K562 (cell line): ENCODE measurements at regions not wholly inside any gene's neighbourhood (a gene's known extent, or its start where the extent isn't known, plus 50 kb on each side); places are given as distances from the start of the nearest gene placed in this dataset.

Experiments used
- ATAC-seq: fragments of 200-7000 bp; cut with Tn5 transposase; 3 replicates; pipeline ENCODE4 v1.9.1; 2020; ENCODE audit warnings: moderate library complexity
- BruUV-seq: library from RNA; stranded (reverse); fragments of 400-500 nt; replicated peaks from 2 replicates; lab custom pipeline; 2021; lab: Mats Ljungman, UMichigan
- CTCF ChIA-PET: fragments of 300-600 bp; formaldehyde crosslinking; extraction: SDS; loops from one replicate; lab custom pipeline; 2021; ENCODE audit warnings: low intra/inter-chr PET ratio; lab: Yijun Ruan, JAX
- POLR2A ChIA-PET: fragments of 300-600, 350-650 bp; sonication (Branson Sonifier 250); formaldehyde crosslinking; extraction: SDS; loops from one replicate; lab custom pipeline; 2021; ENCODE audit warnings: antibody characterized with exemption, inconsistent platforms; lab: Yijun Ruan, JAX
- DNase-seq, 4 experiments: peaks; one replicate each; pipeline versions ENCODE4 v3.0.0 to v3.0.0-alpha.2; 2011 to 2018; ENCODE audit warnings: low spot score in 3 of 4, mixed read lengths in 3 of 4; ENCODE audit errors: extremely low read depth in 1 of 4
- FAIRE-seq: peaks from 2 replicates; lab custom pipeline; 2011; peaks lifted over from hg19 to GRCh38; lab: Jason Lieb, UNC
- H2AFZ ChIP-seq: 2 replicates; pipeline ENCODE4 v1.6.0; 2011; ENCODE audit warnings: low read depth, low read length, control low read depth, inconsistent platforms
- H3K27ac ChIP-seq: fragments of 200-600 bp; 3 replicates; pipeline ENCODE4 v1.8.0; 2011; ENCODE audit warnings: low read depth, mild to moderate bottlenecking, control low read depth, inconsistent platforms, low read length, moderate library complexity, mixed read lengths; ENCODE audit errors: extremely low read depth
- H3K27me3 ChIP-seq, 2 experiments: fragments of 300-600 bp in 1 of 2; 2 replicates in 1 of 2; 3 replicates in 1 of 2; pipeline versions ENCODE4 v1.6.0 to v1.8.0; 2011; ENCODE audit warnings: inconsistent platforms in 2 of 2, low read length in 2 of 2, mild to moderate bottlenecking in 1 of 2, mixed read lengths in 1 of 2, moderate library complexity in 1 of 2; ENCODE audit not compliant: control insufficient read depth in 2 of 2, insufficient read depth in 2 of 2
- H3K36me3 ChIP-seq: fragments of 300-600 bp; 3 replicates; pipeline ENCODE4 v1.8.0; 2011; ENCODE audit warnings: mild to moderate bottlenecking, low read length, inconsistent platforms; ENCODE audit not compliant: control insufficient read depth, insufficient read depth
- H3K4me1 ChIP-seq, 2 experiments: fragments of 200-600 bp in 1 of 2; replicated peaks in 1 of 2; 2 replicates in 1 of 2; 3 replicates in 1 of 2; pipeline versions ENCODE4 v1.5.1 to v1.8.0; 2011; ENCODE audit warnings: inconsistent platforms in 2 of 2, low read length in 2 of 2, mild to moderate bottlenecking in 1 of 2, mixed read lengths in 1 of 2, moderate library complexity in 1 of 2; ENCODE audit not compliant: control insufficient read depth in 2 of 2, insufficient read depth in 2 of 2
- H3K4me2 ChIP-seq: 2 replicates; pipeline ENCODE4 v1.6.1; 2011; ENCODE audit warnings: low read length, control low read depth, inconsistent platforms, mixed read lengths; ENCODE audit not compliant: insufficient read depth
- H3K4me3 ChIP-seq: fragments of 200-600 bp; sonication (generic), shearing (Covaris generic); 2 replicates; pipeline ENCODE4 v1.5.1; 2016; ENCODE audit warnings: control low read depth, inconsistent platforms
- H3K79me2 ChIP-seq: fragments of 200-600 bp; 3 replicates; pipeline ENCODE4 v1.8.0; 2011; ENCODE audit warnings: low read length, inconsistent platforms; ENCODE audit not compliant: control insufficient read depth, insufficient read depth
- H3K9ac ChIP-seq, 2 experiments: 2 replicates each; pipeline versions ENCODE4 v1.6.0 to v1.6.1; 2011; ENCODE audit warnings: low read depth in 2 of 2, low read length in 2 of 2, control low read depth in 1 of 2, inconsistent platforms in 1 of 2, mild to moderate bottlenecking in 1 of 2, mixed read lengths in 1 of 2; ENCODE audit not compliant: insufficient read depth in 1 of 2
- H3K9me1 ChIP-seq: one replicate; pipeline ENCODE4 v1.6.0; 2011; ENCODE audit warnings: inconsistent platforms, mild to moderate bottlenecking, low read length, moderate library complexity; ENCODE audit not compliant: control insufficient read depth, insufficient read depth
- H3K9me3 ChIP-seq: replicated peaks from 2 replicates; pipeline ENCODE4 v1.5.1; 2011; ENCODE audit warnings: low read depth, low read length, inconsistent platforms; ENCODE audit not compliant: control insufficient read depth, insufficient read depth
- H4K20me1 ChIP-seq: replicated peaks from 2 replicates; pipeline ENCODE4 v1.6.1; 2011; ENCODE audit warnings: low read length, inconsistent platforms, mixed read lengths; ENCODE audit not compliant: control insufficient read depth, insufficient read depth
- BMI1 ChIP-seq: fragments of 150-350 bp; IDR thresholded peaks from 2 replicates; pipeline ENCODE4 v1.6.1; 2014; ENCODE audit warnings: low read length
- MIER1 ChIP-seq: fragments of 450-650 bp; IDR thresholded peaks from 2 replicates; pipeline ENCODE4 v1.6.1; 2016; ENCODE audit warnings: antibody characterized with exemption, mild to moderate bottlenecking, low read depth
- NR2C1 ChIP-seq, 2 experiments: fragments of 450-650 bp; IDR thresholded peaks; 2 replicates each; pipeline ENCODE4 v1.6.1; 2017; ENCODE audit warnings: mild to moderate bottlenecking in 2 of 2, antibody characterized with exemption in 1 of 2, inconsistent platforms in 1 of 2, missing compliant biosample characterization in 1 of 2, missing genetic modification characterization in 1 of 2
- NR4A1 ChIP-seq, 2 experiments: fragments of 250-450 bp in 1 of 2; fragments of 450-650 bp in 1 of 2; sonication (Bioruptor Pico) in 1 of 2; IDR thresholded peaks; 2 replicates each; pipeline versions ENCODE4 v1.4.0 to v1.6.1; 2016 to 2020; ENCODE audit warnings: mild to moderate bottlenecking in 2 of 2, missing compliant biosample characterization in 1 of 2, missing genetic modification characterization in 1 of 2, moderate library complexity in 1 of 2
- POLR3G ChIP-seq: IDR thresholded peaks from 2 replicates; pipeline ENCODE4 v1.6.1; 2011; ENCODE audit not compliant: insufficient read length, insufficient replicate concordance; ENCODE audit errors: extremely low read depth
- PRPF4 ChIP-seq: fragments of 200-400 bp; formaldehyde crosslinking; IDR thresholded peaks from one replicate; pipeline ENCODE4 v1.6.1; 2017; ENCODE audit warnings: low read length, low read depth, mild to moderate bottlenecking; ENCODE audit not compliant: insufficient read depth, poor library complexity, severe bottlenecking
- RAD21 ChIP-seq, 2 experiments: fragments of 250-450 bp in 1 of 2; fragments of 450-650 bp in 1 of 2; sonication (Bioruptor Pico) in 1 of 2; formaldehyde crosslinking in 1 of 2; IDR thresholded peaks in 1 of 2; conservative IDR thresholded peaks in 1 of 2; 2 replicates each; pipeline versions ENCODE4 v1.4.0 to v1.8.0; 2020 to 2022; ENCODE audit warnings: mild to moderate bottlenecking in 2 of 2, moderate library complexity in 1 of 2
- SMAD3 ChIP-seq: fragments of 450-650 bp; formaldehyde crosslinking; conservative IDR thresholded peaks from 2 replicates; pipeline ENCODE4 v1.4.0; 2020; ENCODE audit warnings: mild to moderate bottlenecking
- SREBF2 ChIP-seq: sonication (generic); formaldehyde crosslinking; IDR thresholded peaks from 2 replicates; pipeline ENCODE4 v1.4.0; 2020; ENCODE audit warnings: mild to moderate bottlenecking, missing genetic modification reagents
- WGBS: fragments of 100-300 bp; shearing (Covaris generic); methylation state at CpG from one replicate; pipeline ENCODE4 v1.1.6; 2016; ENCODE audit warnings: low coverage, mixed read lengths; ENCODE audit not compliant: insufficient coverage; ENCODE audit errors: missing lambda C conversion rate; 5-methylcytosine and 5-hydroxymethylcytosine counted together
- in situ Hi-C: fragments of 300-500 bp; cut with MboI; formaldehyde crosslinking; loops from 4 replicates; pipeline ENCODE4 v1.15.0; 2018; ENCODE audit warnings: inconsistent platforms, mixed read lengths
- intact Hi-C: fragments of 100-400 bp; cut with micrococcal nuclease; formaldehyde crosslinking; loops from 2 replicates; pipeline ENCODE4 v1.14.2; 2022
- TF ChIP-seq, protein P1 (sequence below): fragments of 450-650 bp; formaldehyde crosslinking; IDR thresholded peaks from 2 replicates; pipeline ENCODE4 v1.4.0; 2020; ENCODE audit warnings: mild to moderate bottlenecking, moderate library complexity
- TF ChIP-seq, protein P2 (sequence below): fragments of 450-650 bp; IDR thresholded peaks from 2 replicates; pipeline ENCODE4 v1.6.1; 2016; ENCODE audit warnings: low read depth, mild to moderate bottlenecking, moderate library complexity
- TF ChIP-seq, protein P3 (sequence below): sonication (generic); formaldehyde crosslinking; IDR thresholded peaks from 2 replicates; pipeline ENCODE4 v1.8.0; 2022; ENCODE audit warnings: missing genetic modification reagents, mild to moderate bottlenecking, borderline replicate concordance
- TF ChIP-seq, protein P4 (sequence below), 3 experiments: fragments of 200-800 bp in 1 of 3; fragments of 250-450 bp in 1 of 3; fragments of 450-650 bp in 1 of 3; sonication (Bioruptor Pico) in 1 of 3; sonication (Bioruptor generic) in 1 of 3; formaldehyde crosslinking in 1 of 3; IDR thresholded peaks; 2 replicates each; pipeline versions ENCODE4 v1.6.1 to v1.8.0; 2016 to 2022; ENCODE audit warnings: mild to moderate bottlenecking in 2 of 3, missing genetic modification characterization in 2 of 3, missing compliant biosample characterization in 1 of 3, moderate library complexity in 1 of 3

DNA sequence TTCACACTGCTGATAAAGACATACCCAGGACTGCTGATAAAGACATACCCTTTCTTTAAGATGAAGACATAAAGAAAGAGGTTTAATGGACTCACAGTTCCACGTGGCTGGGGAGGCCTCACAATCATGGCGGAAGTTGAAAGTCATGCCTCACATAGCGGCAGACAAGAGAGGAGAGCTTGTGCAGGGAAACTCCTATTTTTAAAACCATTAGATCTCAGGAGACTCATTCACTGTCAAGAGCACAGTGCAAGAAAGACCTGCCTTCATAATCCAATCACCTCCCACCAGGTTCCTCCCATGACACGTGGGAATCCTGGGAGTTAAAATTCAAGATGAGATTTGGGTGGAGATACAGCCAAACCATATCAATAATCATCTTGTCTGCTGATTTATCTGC lies 278.1 kb downstream of the SLC6A15 start (continued):
- TF ChIP-seq, protein P1, sequence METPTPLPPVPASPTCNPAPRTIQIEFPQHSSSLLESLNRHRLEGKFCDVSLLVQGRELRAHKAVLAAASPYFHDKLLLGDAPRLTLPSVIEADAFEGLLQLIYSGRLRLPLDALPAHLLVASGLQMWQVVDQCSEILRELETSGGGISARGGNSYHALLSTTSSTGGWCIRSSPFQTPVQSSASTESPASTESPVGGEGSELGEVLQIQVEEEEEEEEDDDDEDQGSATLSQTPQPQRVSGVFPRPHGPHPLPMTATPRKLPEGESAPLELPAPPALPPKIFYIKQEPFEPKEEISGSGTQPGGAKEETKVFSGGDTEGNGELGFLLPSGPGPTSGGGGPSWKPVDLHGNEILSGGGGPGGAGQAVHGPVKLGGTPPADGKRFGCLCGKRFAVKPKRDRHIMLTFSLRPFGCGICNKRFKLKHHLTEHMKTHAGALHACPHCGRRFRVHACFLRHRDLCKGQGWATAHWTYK (CRISPR knock-in tag) = no peak
- TF ChIP-seq SREBF2 (CRISPR knock-in tag) = no peak

DNA sequence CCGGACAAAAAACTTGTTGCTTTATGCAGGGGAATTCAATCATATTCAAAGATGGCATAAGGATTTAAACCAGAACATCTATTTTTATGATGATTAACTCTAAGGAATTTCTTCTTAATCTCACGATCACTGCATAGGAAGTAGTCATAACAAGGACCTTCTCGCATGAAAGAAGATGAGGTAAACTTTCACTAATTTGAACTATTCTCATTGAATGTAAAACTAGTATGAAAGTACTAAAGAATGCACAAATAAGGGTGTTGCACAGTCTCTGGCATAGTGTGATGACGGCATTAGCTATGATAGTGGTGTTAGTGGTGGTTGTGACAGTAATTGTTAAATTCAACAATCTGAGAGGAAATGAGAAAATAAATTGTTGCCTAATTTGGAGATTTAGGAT lies 280.0 kb downstream of the SLC6A15 start:
- ChIA-PET CTCF (no interaction called here), POLR2A (no interaction called here)
- Histone ChIP-seq H2AFZ (no peak overlapping the region), H4K20me1 (no peaks in the 10 kb centered on the region), H3K9me1 (no peaks in the 10 kb centered on the region), H3K27ac (no peak overlapping the region), H3K9me3 (0 out of 2 replicates have a peak, but pooled peaks cover 2% of the 10 kb centered on the region), H3K4me1 (no peaks in the 10 kb centered on the region), H3K79me2 (no peaks in the 10 kb centered on the region), H3K27me3 (no peaks in the 10 kb centered on the region), H3K9ac (no peak overlapping the region), H3K36me3 (no peaks in the 10 kb centered on the region), H3K4me2 (no peak overlapping the region), H3K4me3 (no peak overlapping the region)
- ATAC-seq = no peak
- in situ Hi-C loops (no loop called here), intact Hi-C loops (no loop called here)
- no peak for FAIRE-seq
- WGBS = 3% methylated on average over 4 of the region's 4 CpGs
- no peak for DNase-seq
- BruUV-seq = no TSS peak
- TF ChIP-seq POLR3G (no peak), RAD21 (CRISPR knock-in tag; conservative IDR thresholded peaks at IDR 0.05 in 1 of 2, IDR thresholded peaks at IDR 0.05 in 1 of 2) (no peak), NR4A1 (CRISPR knock-in tag; IDR thresholded peaks at IDR 0.05) (no peak), NR4A1 (tag; IDR thresholded peaks at IDR 0.05) (no peak), PRPF4 (no peak), BMI1 (no peak), MIER1 (no peak), SMAD3 (CRISPR knock-in tag) (no peak), NR2C1 (IDR thresholded peaks at IDR 0.05) (no peak), NR2C1 (tag; IDR thresholded peaks at IDR 0.05) (no peak)
- TF ChIP-seq, protein P2, sequence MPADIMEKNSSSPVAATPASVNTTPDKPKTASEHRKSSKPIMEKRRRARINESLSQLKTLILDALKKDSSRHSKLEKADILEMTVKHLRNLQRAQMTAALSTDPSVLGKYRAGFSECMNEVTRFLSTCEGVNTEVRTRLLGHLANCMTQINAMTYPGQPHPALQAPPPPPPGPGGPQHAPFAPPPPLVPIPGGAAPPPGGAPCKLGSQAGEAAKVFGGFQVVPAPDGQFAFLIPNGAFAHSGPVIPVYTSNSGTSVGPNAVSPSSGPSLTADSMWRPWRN = no peak
- TF ChIP-seq, protein P3, sequence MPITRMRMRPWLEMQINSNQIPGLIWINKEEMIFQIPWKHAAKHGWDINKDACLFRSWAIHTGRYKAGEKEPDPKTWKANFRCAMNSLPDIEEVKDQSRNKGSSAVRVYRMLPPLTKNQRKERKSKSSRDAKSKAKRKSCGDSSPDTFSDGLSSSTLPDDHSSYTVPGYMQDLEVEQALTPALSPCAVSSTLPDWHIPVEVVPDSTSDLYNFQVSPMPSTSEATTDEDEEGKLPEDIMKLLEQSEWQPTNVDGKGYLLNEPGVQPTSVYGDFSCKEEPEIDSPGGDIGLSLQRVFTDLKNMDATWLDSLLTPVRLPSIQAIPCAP (CRISPR knock-in tag) = no peak
- TF ChIP-seq, protein P4, sequence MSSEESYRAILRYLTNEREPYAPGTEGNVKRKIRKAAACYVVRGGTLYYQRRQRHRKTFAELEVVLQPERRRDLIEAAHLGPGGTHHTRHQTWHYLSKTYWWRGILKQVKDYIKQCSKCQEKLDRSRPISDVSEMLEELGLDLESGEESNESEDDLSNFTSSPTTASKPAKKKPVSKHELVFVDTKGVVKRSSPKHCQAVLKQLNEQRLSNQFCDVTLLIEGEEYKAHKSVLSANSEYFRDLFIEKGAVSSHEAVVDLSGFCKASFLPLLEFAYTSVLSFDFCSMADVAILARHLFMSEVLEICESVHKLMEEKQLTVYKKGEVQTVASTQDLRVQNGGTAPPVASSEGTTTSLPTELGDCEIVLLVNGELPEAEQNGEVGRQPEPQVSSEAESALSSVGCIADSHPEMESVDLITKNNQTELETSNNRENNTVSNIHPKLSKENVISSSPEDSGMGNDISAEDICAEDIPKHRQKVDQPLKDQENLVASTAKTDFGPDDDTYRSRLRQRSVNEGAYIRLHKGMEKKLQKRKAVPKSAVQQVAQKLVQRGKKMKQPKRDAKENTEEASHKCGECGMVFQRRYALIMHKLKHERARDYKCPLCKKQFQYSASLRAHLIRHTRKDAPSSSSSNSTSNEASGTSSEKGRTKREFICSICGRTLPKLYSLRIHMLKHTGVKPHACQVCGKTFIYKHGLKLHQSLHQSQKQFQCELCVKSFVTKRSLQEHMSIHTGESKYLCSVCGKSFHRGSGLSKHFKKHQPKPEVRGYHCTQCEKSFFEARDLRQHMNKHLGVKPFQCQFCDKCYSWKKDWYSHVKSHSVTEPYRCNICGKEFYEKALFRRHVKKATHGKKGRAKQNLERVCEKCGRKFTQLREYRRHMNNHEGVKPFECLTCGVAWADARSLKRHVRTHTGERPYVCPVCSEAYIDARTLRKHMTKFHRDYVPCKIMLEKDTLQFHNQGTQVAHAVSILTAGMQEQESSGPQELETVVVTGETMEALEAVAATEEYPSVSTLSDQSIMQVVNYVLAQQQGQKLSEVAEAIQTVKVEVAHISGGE (CRISPR knock-in tag; IDR thresholded peaks at IDR 0.05) = no peak
